ENCODE measurements at regions not wholly inside any gene's neighbourhood (a gene's known extent, or its start where the extent isn't known, plus 50 kb on each side); places are given as distances from the start of the nearest gene placed in this dataset.

DNA sequence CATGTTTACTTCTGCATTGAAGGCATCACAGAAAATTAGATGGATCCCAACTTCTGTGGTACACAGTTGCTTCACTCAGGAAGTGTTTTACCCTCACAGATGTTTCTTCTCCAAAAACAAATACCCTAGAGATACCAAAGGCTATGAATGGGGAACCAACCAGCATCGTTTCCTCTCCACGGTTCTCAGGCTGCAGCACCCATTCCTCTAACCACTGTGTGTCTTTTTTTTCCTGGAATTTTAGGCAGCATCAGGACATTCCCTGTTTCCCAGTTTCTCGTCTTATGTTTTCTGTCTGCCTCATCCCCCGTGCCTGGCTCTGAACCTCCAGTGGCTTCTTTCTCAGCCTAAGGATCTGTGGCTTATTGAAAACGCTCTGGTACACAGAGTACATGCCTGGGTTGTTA is 72.0 kb upstream of the TBX5 start:
- TF ChIP-seq, protein P1, sequence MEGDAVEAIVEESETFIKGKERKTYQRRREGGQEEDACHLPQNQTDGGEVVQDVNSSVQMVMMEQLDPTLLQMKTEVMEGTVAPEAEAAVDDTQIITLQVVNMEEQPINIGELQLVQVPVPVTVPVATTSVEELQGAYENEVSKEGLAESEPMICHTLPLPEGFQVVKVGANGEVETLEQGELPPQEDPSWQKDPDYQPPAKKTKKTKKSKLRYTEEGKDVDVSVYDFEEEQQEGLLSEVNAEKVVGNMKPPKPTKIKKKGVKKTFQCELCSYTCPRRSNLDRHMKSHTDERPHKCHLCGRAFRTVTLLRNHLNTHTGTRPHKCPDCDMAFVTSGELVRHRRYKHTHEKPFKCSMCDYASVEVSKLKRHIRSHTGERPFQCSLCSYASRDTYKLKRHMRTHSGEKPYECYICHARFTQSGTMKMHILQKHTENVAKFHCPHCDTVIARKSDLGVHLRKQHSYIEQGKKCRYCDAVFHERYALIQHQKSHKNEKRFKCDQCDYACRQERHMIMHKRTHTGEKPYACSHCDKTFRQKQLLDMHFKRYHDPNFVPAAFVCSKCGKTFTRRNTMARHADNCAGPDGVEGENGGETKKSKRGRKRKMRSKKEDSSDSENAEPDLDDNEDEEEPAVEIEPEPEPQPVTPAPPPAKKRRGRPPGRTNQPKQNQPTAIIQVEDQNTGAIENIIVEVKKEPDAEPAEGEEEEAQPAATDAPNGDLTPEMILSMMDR (IDR thresholded peaks at IDR 0.05) = no peak
- TF ChIP-seq POLR2A (IDR thresholded peaks at IDR 0.05) = no peak

Measured in lower leg skin (tissue), 3 donors.